ENCODE measurements at regions not wholly inside any gene's neighbourhood (a gene's known extent, or its start where the extent isn't known, plus 50 kb on each side); places are given as distances from the start of the nearest gene placed in this dataset.

- peak; percentile 36 for DNase-seq (ENCODE audit: low read depth)
- no peak overlapping the region for H3K4me3 ChIP-seq (ENCODE audit: low read depth, low read length)
- TF ChIP-seq, protein P1, sequence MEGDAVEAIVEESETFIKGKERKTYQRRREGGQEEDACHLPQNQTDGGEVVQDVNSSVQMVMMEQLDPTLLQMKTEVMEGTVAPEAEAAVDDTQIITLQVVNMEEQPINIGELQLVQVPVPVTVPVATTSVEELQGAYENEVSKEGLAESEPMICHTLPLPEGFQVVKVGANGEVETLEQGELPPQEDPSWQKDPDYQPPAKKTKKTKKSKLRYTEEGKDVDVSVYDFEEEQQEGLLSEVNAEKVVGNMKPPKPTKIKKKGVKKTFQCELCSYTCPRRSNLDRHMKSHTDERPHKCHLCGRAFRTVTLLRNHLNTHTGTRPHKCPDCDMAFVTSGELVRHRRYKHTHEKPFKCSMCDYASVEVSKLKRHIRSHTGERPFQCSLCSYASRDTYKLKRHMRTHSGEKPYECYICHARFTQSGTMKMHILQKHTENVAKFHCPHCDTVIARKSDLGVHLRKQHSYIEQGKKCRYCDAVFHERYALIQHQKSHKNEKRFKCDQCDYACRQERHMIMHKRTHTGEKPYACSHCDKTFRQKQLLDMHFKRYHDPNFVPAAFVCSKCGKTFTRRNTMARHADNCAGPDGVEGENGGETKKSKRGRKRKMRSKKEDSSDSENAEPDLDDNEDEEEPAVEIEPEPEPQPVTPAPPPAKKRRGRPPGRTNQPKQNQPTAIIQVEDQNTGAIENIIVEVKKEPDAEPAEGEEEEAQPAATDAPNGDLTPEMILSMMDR (IDR thresholded peaks at IDR 0.05; ENCODE audit: low read depth, low read length, missing control alignments): no peak
These were observed 209.6 kb downstream of the SEMA6A start for GRCh38 chr5:116365006-116365496.

DNA sequence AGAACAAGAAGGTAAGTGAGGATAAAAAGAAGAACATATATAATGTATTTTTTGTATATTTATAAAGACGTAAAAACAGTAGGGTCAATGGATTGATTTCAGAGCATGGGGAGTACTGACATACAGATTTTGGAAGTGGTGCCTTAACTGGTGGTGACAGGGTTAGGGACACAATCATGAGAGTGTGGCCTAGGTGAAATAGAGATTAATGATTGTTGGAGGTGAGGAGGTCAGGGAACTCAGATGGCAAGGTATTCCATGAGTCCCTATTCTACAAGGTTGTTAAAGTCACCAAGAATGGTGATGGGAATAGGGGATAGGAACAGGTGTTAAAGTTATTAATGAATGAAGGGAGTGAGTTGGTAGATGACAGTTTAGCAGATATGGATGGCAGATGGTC, 210.8 kb downstream of the SEMA6A start:
- DNase-seq (ENCODE audit: low read depth): no peak
- TF ChIP-seq, protein P1 (IDR thresholded peaks at IDR 0.05; ENCODE audit: low read depth, low read length, missing control alignments): no peak
- H3K4me3 ChIP-seq (ENCODE audit: low read depth, low read length): no peak overlapping the region

- TF ChIP-seq, protein P1 (IDR thresholded peaks at IDR 0.05; ENCODE audit: low read depth, low read length, missing control alignments): no peak
- no peak overlapping the region for H3K4me3 ChIP-seq (ENCODE audit: low read depth, low read length)
- no peak for DNase-seq (ENCODE audit: low read depth)
These were observed 212.5 kb downstream of the SEMA6A start for GRCh38 chr5:116361979-116362577.

GRCh38 chr5:116361171-116361967, 213.3 kb downstream of the SEMA6A start:
- TF ChIP-seq, protein P1 (IDR thresholded peaks at IDR 0.05; ENCODE audit: low read depth, low read length, missing control alignments): no peak
- no peak overlapping the region for H3K4me3 ChIP-seq (ENCODE audit: low read depth, low read length)
- no peak for DNase-seq (ENCODE audit: low read depth)

DNA sequence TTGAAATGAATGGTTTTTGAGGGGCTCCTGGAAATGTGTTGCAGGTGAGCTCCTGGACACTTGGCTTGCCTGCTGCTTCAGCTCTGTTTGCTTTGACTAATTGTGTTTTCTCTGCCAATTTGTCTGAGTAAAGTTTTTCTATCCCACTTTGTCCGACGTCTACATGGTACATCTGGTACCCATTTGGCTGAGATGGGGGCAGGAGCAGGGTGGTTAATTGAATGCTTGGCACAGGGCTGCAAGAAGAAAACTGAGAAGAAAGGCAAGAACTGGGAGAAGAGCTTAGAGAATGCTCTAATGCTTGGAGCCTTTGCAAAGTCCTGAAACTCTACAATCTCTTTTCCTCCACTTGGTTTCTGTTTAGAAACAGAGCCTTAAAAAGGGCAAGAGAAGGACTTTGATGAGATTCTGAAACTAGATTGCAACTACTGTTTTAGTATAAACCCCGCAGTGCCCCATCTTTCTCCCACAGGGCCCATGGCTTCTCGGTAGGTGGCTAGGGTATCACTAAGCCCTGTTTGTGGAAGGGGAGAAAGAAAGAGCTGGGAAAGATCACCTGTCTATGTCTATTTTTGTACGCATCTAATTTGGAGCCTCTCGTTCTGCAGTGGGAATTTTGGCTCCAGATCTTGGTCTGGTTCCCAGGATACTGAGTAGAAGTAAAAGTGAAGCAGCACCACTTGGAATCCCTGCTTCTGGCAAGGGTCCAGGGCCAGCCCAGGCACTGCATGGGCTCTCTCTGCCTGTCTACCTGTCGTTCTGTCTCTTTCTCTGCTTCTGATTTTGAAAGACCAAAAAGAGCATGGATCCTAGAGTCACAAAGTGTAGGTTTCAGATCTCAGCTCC, 214.4 kb downstream of the SEMA6A start:
- DNase-seq (ENCODE audit: low read depth): no peak
- TF ChIP-seq, protein P1 (IDR thresholded peaks at IDR 0.05; ENCODE audit: low read depth, low read length, missing control alignments): no peak
- no peak overlapping the region for H3K4me3 ChIP-seq (ENCODE audit: low read depth, low read length)

- DNase-seq (ENCODE audit: low read depth): no peak
- no peak overlapping the region for H3K4me3 ChIP-seq (ENCODE audit: low read depth, low read length)
- TF ChIP-seq, protein P1 (IDR thresholded peaks at IDR 0.05; ENCODE audit: low read depth, low read length, missing control alignments): no peak
These were observed 215.0 kb downstream of the SEMA6A start for GRCh38 chr5:116359592-116359991.

Measured in GM12864 (cell line).